SKM-1 treated with dmso at 0.1 percent for 144 hours (cell line): ENCODE measurements at regions not wholly inside any gene's neighbourhood (a gene's known extent, or its start where the extent isn't known, plus 50 kb on each side); places are given as distances from the start of the nearest gene placed in this dataset.

Experiments used
- DNase-seq: peaks from one replicate; lab custom pipeline; 2025; ENCODE audit not compliant: unreplicated experiment; lab: John Stamatoyannopoulos, UW

- no peak for DNase-seq
Measured at GRCh38 chr2:80703532-80703931, 399.0 kb upstream of the LRRTM1 start.

GRCh38 chr2:80700961-80701360 is 396.4 kb upstream of the LRRTM1 start:
- no peak for DNase-seq
